Body of pancreas (tissue), 4 donors: ENCODE measurements at regions not wholly inside any gene's neighbourhood (a gene's known extent, or its start where the extent isn't known, plus 50 kb on each side); places are given as distances from the start of the nearest gene placed in this dataset.

Experiments
- ATAC-seq: fragments of 150-250 bp; one replicate; pipeline ENCODE4 v1.9.1; 2016
- DNase-seq, 4 donors: peaks; one replicate each; pipeline ENCODE4 v3.0.0-alpha.2; 2019
- H3K27ac ChIP-seq, 4 donors: fragments of 200-600 bp; sonication (generic); 1 replicate in 3 of 4; 2 replicates in 1 of 4; pipeline versions ENCODE4 v1.5.1 to v1.6.1; 2016 to 2019; ENCODE audit warnings: mild to moderate bottlenecking in 1 of 4, mixed read lengths in 1 of 4, moderate library complexity in 1 of 4
- H3K27me3 ChIP-seq, 2 donors: fragments of 200-600 bp; sonication (generic); one replicate each; pipeline ENCODE4 v1.6.0; 2016; ENCODE audit warnings: mild to moderate bottlenecking in 1 of 2
- H3K36me3 ChIP-seq, 2 donors: fragments of 200-600 bp; sonication (generic); replicated peaks in 1 of 2; 2 replicates each; pipeline ENCODE4 v1.5.1; 2016; ENCODE audit warnings: low read depth in 2 of 2; ENCODE audit not compliant: insufficient read depth in 1 of 2
- H3K4me1 ChIP-seq: fragments of 200-600 bp; sonication (generic); one replicate; pipeline ENCODE4 v1.6.0; 2016
- H3K4me3 ChIP-seq, 2 donors: fragments of 200-600 bp; sonication (generic); 1 replicate in 1 of 2; 2 replicates in 1 of 2; pipeline ENCODE4 v1.5.1; 2016 to 2019
- H3K9me3 ChIP-seq, 3 donors: fragments of 200-600 bp; sonication (generic); 1 replicate in 2 of 3; 2 replicates in 1 of 3; pipeline ENCODE4 v1.5.1; 2016
- CTCF ChIP-seq, 7 experiments: fragments of 450-650 bp in 4 of 7; fragments of 200-600 bp in 3 of 7; sonication (generic) in 3 of 7; IDR thresholded peaks; one replicate each; pipeline ENCODE4 v1.5.1; 2016 to 2019; ENCODE audit warnings: antibody characterized with exemption in 7 of 7
- POLR2A ChIP-seq, 3 donors: fragments of 450-650 bp; IDR thresholded peaks; one replicate each; pipeline ENCODE4 v1.6.1; 2016; ENCODE audit warnings: antibody characterized with exemption in 3 of 3, mild to moderate bottlenecking in 2 of 3
- WGBS, 2 donors: methylation state at CpG; one replicate each; pipeline ENCODE4 v1.1.5; 2017; 5-methylcytosine and 5-hydroxymethylcytosine counted together
- intact Hi-C: fragments of 100-400 bp; cut with DNase I; formaldehyde crosslinking; loops from one replicate; pipeline ENCODE4 v1.15.1; 2023

GRCh38 chr3:156605686-156606605, 51.0 kb upstream of the SSR3 start:
- Histone ChIP-seq H3K27ac (peak overlapping the region in 3 of 4 donors; percentile 36 to 65 (median 62)), H3K4me1 (peaks cover 14% of the 10 kb centered on the region), H3K4me3 (peak overlapping the region; percentile 1 to 7), H3K9me3 (no peaks in the 10 kb centered on the region), H3K27me3 (no peaks in the 10 kb centered on the region), H3K36me3 (no peaks in the 10 kb centered on the region)
- WGBS, 2 donors: 3 to 13% methylated on average over 22 to 37 of the region's 37 CpGs
- TF ChIP-seq CTCF (IDR thresholded peaks at IDR 0.05) (no peak), POLR2A (IDR thresholded peaks at IDR 0.05) (peak in 2 of 3 donors; percentile 50 to 61)
- ATAC-seq: peak; percentile 90
- intact Hi-C loops: no loop called here
- DNase-seq: peak; percentile 31 to 53 (median 38)

- no peaks in the 10 kb centered on the region for H3K27me3 ChIP-seq
- no peak overlapping the region for H3K27ac ChIP-seq
- TF ChIP-seq POLR2A (IDR thresholded peaks at IDR 0.05) (no peak), CTCF (IDR thresholded peaks at IDR 0.05) (no peak)
- DNase-seq (no peak), ATAC-seq (no peak)
- no peaks in the 10 kb centered on the region for H3K9me3 ChIP-seq
- no peak overlapping the region for H3K4me3 ChIP-seq
- 85 to 94% methylated on average over 2 of the region's 2 CpGs for WGBS, 2 donors
- peaks cover 14% of the 10 kb centered on the region for H3K4me1 ChIP-seq
- no peaks in the 10 kb centered on the region for H3K36me3 ChIP-seq
- intact Hi-C loops: no loop called here
Observed at GRCh38 chr3:156604642-156605144, 49.8 kb upstream of the SSR3 start.
